ENCODE measurements at regions not wholly inside any gene's neighbourhood (a gene's known extent, or its start where the extent isn't known, plus 50 kb on each side); places are given as distances from the start of the nearest gene placed in this dataset.

DNA sequence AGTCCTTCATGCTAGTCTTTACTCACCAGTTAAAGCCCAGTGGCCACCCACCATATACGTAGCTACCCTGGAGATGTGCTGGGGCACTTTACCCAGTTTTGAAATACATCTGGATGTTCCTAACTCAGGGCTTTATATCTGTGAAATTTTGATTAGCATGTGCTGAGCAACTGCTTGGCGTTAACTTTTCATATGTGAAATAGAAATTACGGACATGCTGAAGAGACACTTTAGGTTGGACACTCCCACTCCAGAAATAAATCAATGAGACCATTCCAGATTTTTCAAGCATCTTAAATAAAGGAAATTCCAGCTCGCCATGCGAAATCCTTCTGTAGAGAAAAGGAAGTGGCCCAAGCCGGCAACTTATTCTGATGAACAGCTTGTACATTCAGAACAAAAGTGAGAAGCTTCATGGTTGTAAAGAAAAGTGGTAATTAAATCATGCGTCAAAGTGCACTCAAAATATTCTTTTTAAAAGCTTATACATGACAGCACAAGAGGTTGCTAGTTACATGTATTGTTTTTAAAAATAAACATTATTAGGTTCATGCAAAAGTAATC is 153.5 kb upstream of the ITGB1 start:
- H3K4me1 ChIP-seq, result no peaks in the 10 kb centered on the region

DNA sequence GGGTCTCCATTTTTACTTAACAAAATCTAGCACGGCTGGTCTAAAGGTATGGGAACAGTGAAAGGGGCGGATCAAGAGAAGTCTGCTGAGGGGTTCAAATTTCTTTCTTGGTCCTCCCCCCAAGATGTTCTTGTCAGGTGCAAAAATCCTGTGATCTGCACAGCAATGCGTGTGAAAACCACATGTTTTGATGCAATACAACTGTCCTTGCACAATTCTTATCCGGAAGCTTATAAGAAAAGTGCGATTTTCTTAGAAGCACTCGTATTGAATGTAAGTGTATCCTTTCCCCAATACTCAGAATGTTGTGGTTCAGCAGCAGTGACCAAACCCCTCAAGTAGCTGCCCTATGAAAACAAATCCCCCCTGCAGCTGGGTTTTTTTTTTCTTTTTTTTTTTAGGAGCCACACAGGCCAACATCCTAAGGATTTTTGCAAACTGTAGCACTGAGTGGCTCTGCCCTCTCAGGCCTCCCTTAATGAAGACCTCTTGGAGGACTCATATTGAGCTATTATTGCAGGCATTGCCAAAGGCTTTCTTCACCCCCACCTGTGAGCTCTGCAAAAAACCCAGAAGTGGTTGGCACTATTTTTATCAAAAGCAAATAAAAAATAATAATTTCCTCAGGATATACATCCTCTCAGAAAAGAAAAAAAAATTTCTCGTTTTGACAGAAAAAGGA is 151.9 kb upstream of the ITGB1 start:
- no peak for DNase-seq (ENCODE audit: low spot score in 2 of 2)
- H3K36me3 ChIP-seq (replicated peaks), result no peaks in the 10 kb centered on the region
- H3K9me3 ChIP-seq, result no peaks in the 10 kb centered on the region
- in situ Hi-C loops (cut with MboI; ENCODE audit: low sequenced_read_pairs), result no loop called here
- H3K4me1 ChIP-seq, result no peaks in the 10 kb centered on the region
- no peak overlapping the region for H3K4me3 ChIP-seq
- no peaks in the 10 kb centered on the region; the same call in 1 of the 2 replicates for H3K27me3 ChIP-seq (ENCODE audit: low read depth)

More for the DNA sequence above, 153.5 kb upstream of the ITGB1 start:
- no peak for DNase-seq (ENCODE audit: low spot score in 2 of 2)
- no peaks in the 10 kb centered on the region for H3K36me3 ChIP-seq (replicated peaks)
- in situ Hi-C loops (cut with MboI; ENCODE audit: low sequenced_read_pairs), result no loop called here
- H3K9me3 ChIP-seq, result no peaks in the 10 kb centered on the region
- no peaks in the 10 kb centered on the region; the same call in 1 of the 2 replicates for H3K27me3 ChIP-seq (ENCODE audit: low read depth)
- no peak overlapping the region for H3K4me3 ChIP-seq

DNA sequence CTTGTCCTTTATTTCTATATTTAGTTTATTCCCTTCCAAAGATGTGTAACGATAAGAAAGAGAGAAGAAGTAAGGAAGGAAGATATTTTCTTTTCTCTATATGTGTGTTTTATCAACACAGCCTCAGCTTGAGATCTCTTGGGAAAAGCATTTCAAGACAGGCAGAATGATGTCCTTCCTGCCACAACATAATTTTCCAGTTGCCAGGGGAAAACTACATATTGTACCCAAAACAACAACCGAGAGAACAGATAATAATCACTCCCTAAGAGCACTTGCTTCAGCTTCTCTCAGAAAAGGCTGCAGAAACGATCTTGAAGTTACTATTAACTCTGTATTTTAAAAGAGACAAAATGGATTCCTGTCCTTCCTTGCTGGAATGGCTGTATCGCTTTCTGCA is 151.4 kb upstream of the ITGB1 start:
- no peaks in the 10 kb centered on the region for H3K9me3 ChIP-seq
- DNase-seq (ENCODE audit: low spot score in 2 of 2), result no peak
- in situ Hi-C loops (cut with MboI; ENCODE audit: low sequenced_read_pairs), result no loop called here
- H3K36me3 ChIP-seq (replicated peaks), result no peaks in the 10 kb centered on the region
- no peak overlapping the region for H3K4me3 ChIP-seq
- H3K27me3 ChIP-seq (ENCODE audit: low read depth), result no peaks in the 10 kb centered on the region; the same call in 1 of the 2 replicates
- no peaks in the 10 kb centered on the region for H3K4me1 ChIP-seq

DNA sequence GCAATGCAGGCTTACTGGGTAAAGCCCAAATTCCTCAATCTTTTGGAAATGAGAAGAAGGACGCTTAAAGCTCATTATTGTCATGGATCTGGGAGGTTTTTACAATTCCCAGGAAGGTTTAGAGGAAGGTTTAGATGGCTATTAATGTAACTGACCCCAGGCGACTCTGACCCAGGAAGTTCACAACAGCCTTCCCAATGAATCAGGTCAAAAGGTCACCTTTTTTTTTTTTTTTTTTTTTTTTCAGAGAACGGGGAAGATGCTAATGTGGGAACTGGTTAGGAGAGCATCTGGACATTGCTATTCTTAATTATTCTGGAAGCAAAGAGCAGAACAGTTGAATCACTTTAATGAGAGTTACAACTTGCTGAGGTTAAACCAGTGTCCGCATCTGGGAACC is 149.9 kb upstream of the ITGB1 start:
- in situ Hi-C loops (cut with MboI; ENCODE audit: low sequenced_read_pairs), result no loop called here
- no peaks in the 10 kb centered on the region for H3K9me3 ChIP-seq
- no peak for DNase-seq (ENCODE audit: low spot score in 2 of 2)
- no peak overlapping the region for H3K4me3 ChIP-seq
- H3K27me3 ChIP-seq (ENCODE audit: low read depth), result no peaks in the 10 kb centered on the region; the same call in 1 of the 2 replicates
- H3K4me1 ChIP-seq, result no peaks in the 10 kb centered on the region
- H3K36me3 ChIP-seq (replicated peaks), result no peaks in the 10 kb centered on the region

DNA sequence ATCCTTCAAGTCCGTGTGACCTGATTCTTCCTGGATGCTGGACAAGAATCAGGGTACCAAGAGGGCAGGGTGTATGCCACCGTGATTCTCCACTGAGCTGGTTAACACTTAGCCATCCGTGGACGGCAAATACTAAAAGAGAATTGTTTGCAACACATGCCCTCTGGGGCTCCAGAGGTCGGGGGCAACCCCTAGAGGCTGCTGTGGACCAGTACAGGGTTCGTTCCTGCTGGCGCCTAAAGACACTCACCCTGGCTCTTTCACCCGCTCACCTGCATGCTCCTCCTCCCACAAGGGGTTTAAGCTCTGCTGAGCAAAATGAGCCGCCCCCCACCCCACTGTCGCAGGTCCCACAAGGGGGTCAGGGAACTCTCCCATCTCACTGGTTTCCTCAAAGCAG is 148.7 kb upstream of the ITGB1 start:
- Histone ChIP-seq H3K9me3 (no peaks in the 10 kb centered on the region), H3K4me1 (no peaks in the 10 kb centered on the region), H3K36me3 (replicated peaks) (no peaks in the 10 kb centered on the region), H3K4me3 (no peak overlapping the region), H3K27me3 (ENCODE audit: low read depth) (no peaks in the 10 kb centered on the region; the same call in 1 of the 2 replicates)
- DNase-seq (ENCODE audit: low spot score in 2 of 2), result no peak
- in situ Hi-C loops (cut with MboI; ENCODE audit: low sequenced_read_pairs), result no loop called here

DNA sequence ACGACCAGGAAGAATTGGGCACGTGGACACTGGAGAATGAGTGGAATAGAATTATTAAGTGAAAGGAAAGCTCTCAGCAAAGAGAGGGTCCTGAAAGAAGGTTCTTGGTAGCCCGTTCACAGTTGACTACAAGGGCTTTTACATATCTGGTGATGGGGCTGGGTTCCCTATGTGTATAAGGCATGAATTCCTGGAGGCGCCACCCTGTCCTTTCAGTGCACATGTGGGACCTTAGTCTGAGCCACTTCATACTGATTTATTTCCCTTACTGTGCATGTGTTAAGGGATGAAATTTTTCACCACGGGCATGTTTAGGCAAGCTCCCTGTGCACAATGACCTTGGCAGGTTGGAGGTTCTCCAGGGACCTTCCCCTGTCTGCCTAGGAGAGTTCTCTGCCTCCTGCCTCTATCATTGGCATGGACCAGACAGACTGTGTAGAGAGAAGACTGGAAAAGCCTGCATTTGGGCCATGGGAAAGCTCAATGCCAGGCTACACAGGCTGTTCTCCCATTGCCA is 145.9 kb upstream of the ITGB1 start:
- no peak overlapping the region for H3K4me3 ChIP-seq
- H3K4me1 ChIP-seq, result no peaks in the 10 kb centered on the region
- no peaks in the 10 kb centered on the region for H3K9me3 ChIP-seq
- no peaks in the 10 kb centered on the region for H3K36me3 ChIP-seq (replicated peaks)
- no peak for DNase-seq (ENCODE audit: low spot score in 2 of 2)
- no peaks in the 10 kb centered on the region; the same call in 1 of the 2 replicates for H3K27me3 ChIP-seq (ENCODE audit: low read depth)
- in situ Hi-C loops (cut with MboI; ENCODE audit: low sequenced_read_pairs), result no loop called here

DNA sequence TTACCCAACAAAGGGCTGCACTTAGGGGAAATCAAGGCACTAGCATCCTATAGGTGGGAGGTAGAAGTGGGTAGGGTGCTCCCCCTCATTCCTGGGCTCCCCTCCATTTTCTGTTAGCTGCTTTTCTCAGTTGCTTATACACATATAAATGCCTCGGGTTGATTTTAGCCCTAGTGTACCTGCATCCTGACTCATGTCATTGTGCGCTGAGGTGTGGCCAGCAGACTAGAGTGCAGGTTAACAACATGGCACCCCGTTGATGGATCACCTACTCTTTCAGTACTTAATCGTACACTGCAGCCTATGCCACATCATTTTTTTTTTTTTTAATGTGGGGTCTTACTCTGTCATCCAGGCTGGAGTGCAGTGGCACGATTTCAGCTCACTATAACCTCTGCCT is 144.0 kb upstream of the ITGB1 start:
- no peak for DNase-seq (ENCODE audit: low spot score in 2 of 2)
- Histone ChIP-seq H3K9me3 (no peaks in the 10 kb centered on the region), H3K27me3 (ENCODE audit: low read depth) (no peaks in the 10 kb centered on the region), H3K4me1 (no peaks in the 10 kb centered on the region), H3K36me3 (replicated peaks) (no peaks in the 10 kb centered on the region), H3K4me3 (no peak overlapping the region)
- in situ Hi-C loops (cut with MboI; ENCODE audit: low sequenced_read_pairs), result no loop called here

DNA sequence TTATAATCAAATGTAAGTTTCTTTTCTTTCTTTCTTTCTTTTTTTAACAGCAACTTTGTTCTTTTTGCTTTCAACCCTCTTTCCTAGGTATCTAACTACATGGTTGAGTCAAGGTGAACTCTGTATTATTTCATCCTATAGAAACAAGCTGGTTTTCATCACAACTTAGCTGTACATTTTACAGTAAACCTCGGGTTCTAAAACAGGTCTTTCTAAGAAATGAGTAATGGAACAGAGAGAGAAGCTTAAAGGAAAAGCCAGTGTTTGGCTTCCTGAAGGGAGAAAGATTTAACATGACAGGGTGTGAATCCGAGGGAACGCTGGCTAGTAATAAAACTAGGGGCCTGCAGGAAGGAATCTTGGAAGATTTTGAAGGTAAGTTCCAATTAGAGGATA is 143.4 kb upstream of the ITGB1 start:
- in situ Hi-C loops (cut with MboI; ENCODE audit: low sequenced_read_pairs), result no loop called here
- Histone ChIP-seq H3K36me3 (replicated peaks) (no peaks in the 10 kb centered on the region), H3K9me3 (no peaks in the 10 kb centered on the region), H3K27me3 (ENCODE audit: low read depth) (no peaks in the 10 kb centered on the region), H3K4me1 (no peaks in the 10 kb centered on the region), H3K4me3 (no peak overlapping the region)
- DNase-seq (ENCODE audit: low spot score in 2 of 2), result no peak

DNA sequence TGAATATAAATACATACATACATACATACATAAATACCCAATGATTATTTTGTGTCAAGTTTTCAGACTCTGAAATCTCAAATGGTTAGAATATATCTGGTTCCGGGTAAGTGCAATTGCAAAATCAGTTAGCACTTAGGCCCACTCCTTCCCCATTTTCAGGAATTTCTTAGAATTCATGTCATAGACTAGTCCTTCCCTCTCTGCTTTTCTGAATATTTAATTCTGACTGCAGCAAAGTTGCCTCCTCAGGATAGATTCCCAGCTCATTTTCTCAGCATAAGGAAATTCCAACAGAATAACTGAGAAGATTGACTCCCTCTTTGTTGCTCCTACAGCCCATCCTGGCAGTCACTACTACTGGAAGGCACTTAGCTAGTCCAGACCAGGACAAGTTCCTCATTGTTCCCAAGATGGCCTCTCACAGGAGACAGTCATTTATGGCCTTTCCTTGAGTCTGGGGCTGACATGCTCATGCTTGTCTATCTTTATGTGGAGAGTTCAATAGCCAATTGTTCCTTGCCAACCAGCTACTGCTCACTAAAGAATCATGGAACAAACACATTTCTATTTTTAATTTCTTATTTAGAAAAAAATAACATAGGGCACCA is 142.9 kb upstream of the ITGB1 start:
- H3K27me3 ChIP-seq (ENCODE audit: low read depth), result no peaks in the 10 kb centered on the region
- H3K4me3 ChIP-seq, result no peak overlapping the region
- in situ Hi-C loops (cut with MboI; ENCODE audit: low sequenced_read_pairs), result no loop called here
- no peak for DNase-seq (ENCODE audit: low spot score in 2 of 2)
- H3K36me3 ChIP-seq (replicated peaks), result no peaks in the 10 kb centered on the region
- H3K9me3 ChIP-seq, result no peaks in the 10 kb centered on the region
- H3K4me1 ChIP-seq, result no peaks in the 10 kb centered on the region

DNA sequence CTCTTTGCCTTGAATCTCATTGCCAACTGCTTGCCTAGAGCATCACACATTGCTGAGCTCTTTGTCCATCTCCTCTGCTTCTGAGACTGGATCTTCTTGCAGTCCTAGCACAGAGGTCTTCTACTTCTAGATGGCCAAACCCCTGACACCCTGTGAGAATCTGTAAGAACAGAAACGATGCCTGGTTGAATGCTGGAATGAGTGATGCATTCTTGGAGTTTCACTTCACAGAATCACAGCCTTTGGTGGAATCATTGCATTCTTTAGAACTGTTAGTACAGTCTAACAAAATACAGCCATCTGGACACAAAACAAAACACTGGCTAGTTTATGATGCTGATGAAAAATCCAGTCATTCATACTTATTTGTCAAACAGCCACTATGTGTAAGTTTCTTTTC is 141.7 kb upstream of the ITGB1 start:
- in situ Hi-C loops (cut with MboI; ENCODE audit: low sequenced_read_pairs), result no loop called here
- no peak for DNase-seq (ENCODE audit: low spot score in 2 of 2)
- Histone ChIP-seq H3K4me1 (no peaks in the 10 kb centered on the region), H3K36me3 (replicated peaks) (no peaks in the 10 kb centered on the region), H3K9me3 (peaks cover under 1% of the 10 kb centered on the region; the same call in 1 of the 2 replicates), H3K4me3 (no peak overlapping the region), H3K27me3 (ENCODE audit: low read depth) (no peaks in the 10 kb centered on the region)

DNA sequence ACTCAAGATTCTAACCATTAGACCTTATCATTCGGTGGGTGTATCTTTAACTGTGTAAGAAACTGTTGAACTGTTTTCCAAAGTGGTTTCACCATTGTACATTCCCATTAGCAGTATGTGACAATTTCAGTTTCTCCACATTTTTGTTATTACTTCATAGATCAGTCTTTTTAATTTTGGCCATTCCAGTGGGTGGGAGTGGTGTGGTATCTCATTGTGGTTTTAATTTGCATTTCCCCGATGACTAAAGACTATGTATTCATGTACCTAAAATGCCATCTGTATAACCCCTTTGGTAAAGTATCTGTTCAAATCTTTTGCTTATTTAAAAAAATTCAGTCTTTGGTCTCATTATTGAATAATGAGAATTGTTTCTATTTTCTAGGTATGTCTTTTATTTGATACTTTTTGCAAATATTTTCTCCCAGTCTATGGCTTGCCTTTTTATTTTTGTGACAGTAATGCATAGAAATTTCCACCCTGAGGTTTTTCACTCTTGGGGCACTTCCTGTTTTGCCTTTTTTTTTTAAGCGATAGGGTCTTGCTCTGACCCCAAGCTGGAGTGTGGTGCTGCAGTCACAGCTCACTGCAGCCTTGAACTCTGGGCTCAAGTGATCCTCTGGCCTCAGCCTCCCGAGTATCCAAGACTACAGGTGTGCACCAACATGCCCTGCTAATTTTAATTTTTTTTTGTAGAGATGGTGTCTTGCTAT is 141.1 kb upstream of the ITGB1 start:
- in situ Hi-C loops (cut with MboI; ENCODE audit: low sequenced_read_pairs), result no loop called here
- DNase-seq (ENCODE audit: low spot score in 2 of 2), result no peak

DNA sequence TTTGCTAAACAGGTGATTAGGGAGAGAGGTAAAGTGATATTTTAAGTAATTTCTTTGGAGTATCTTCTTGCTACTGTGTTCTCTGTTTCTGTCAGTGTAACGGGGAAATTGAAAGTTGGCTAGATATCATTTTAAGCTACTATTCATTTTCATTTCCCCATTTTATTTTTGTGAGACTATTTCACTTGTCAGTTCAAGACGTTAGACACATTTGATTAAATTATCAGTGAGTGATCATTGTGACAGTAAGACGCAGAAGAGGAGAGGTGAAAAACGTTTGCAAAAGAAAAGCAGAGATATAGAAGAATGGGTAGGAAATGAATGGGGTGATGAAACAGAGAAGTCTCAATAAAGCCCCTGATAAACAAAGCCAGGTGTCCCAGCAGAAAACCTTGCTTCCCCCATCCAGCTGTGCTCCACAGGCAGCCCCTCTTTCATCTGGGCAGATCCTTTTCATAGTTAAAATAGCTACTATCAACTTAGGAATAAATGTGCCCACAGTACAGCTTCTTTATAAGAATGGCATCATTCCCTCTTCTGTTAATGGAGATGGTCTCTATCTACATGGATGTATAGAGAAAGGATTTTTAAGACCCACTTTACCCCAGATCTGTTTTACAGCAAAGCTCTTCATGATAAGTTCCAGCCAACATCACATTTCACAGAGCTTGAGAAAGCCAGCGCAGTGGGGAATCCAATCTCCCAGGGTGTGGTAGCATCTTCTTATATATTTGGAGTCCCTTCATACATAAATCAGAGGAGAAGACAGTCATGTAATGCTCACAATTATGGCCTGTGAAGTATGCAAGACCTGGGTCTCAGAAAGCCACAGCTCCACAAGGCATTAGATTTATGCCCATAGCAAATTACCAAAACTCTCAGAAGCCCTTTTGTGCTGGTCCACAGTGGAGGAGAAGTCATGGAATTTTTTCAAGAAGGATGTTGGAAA is 138.1 kb upstream of the ITGB1 start:
- in situ Hi-C loops (cut with MboI; ENCODE audit: low sequenced_read_pairs), result no loop called here
- H3K4me3 ChIP-seq, result no peak overlapping the region
- H3K9me3 ChIP-seq, result peaks cover 3% of the 10 kb centered on the region; the same call in 1 of the 2 replicates
- no peak for DNase-seq (ENCODE audit: low spot score in 2 of 2)
- H3K27me3 ChIP-seq (ENCODE audit: low read depth), result no peaks in the 10 kb centered on the region
- H3K36me3 ChIP-seq (replicated peaks), result no peaks in the 10 kb centered on the region
- H3K4me1 ChIP-seq, result no peaks in the 10 kb centered on the region

More for the DNA sequence above, 141.1 kb upstream of the ITGB1 start:
- peaks cover 3% of the 10 kb centered on the region; the same call in 1 of the 2 replicates for H3K9me3 ChIP-seq
- no peaks in the 10 kb centered on the region for H3K4me1 ChIP-seq
- H3K36me3 ChIP-seq (replicated peaks), result no peaks in the 10 kb centered on the region
- H3K4me3 ChIP-seq, result no peak overlapping the region
- H3K27me3 ChIP-seq (ENCODE audit: low read depth), result no peaks in the 10 kb centered on the region

All from HAP-1 (cell line).